Fibroblast of villous mesenchyme (primary cell): ENCODE measurements at regions not wholly inside any gene's neighbourhood (a gene's known extent, or its start where the extent isn't known, plus 50 kb on each side); places are given as distances from the start of the nearest gene placed in this dataset.

Source experiments
- DNase-seq: peaks from one replicate; pipeline ENCODE4 v3.0.0-alpha.2; 2010; ENCODE audit warnings: low read depth
- H3K4me3 ChIP-seq: 2 replicates; pipeline ENCODE4 v1.5.1; 2011; ENCODE audit warnings: low read depth, mild to moderate bottlenecking, low read length
- CTCF ChIP-seq: IDR thresholded peaks from 2 replicates; pipeline ENCODE4 v1.5.1; 2012; ENCODE audit warnings: low read depth, mild to moderate bottlenecking, low read length; ENCODE audit not compliant: insufficient read depth

DNA sequence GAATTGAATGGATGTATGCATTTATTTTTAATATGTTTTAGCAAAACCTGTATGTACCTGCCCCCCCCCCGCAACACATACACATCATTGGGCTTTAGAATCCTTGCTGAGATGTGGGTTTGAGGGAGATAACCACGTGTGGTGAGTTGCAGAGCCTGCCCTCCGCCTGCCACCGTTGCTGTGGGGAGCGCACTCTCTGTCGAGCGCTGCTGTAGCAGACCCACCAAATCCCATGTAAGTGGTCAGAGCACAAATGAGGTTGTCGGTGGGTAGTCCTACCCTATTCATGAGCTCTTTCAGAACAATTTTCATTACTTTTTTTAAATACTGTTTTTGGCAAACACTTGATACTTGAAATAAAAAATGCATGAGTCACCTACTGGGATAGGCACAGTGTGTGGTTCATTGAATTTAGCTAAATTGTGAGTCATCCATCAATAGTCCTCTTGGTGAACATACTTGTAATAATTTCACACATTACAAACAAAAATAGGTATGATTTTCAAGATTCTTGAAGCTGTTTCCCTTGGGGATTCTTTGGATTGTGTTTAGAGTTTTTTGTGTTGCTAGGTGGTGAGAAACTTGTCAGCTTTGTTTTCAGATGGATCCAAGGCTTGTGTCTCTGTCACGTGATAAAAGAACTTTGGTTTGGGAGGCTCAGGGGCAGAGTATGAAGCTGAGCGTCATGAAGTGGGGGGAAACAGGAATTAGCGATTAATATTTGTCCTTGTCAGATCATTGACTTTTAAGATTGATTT is 107.6 kb downstream of the PTCSC3 start:
- no peak for DNase-seq
- no peak overlapping the region for H3K4me3 ChIP-seq
- TF ChIP-seq CTCF: no peak

GRCh38 chr14:36067428-36068187 is 108.9 kb downstream of the PTCSC3 start:
- no peak for TF ChIP-seq CTCF
- H3K4me3 ChIP-seq: no peak overlapping the region
- DNase-seq: no peak

- TF ChIP-seq CTCF: no peak
- no peak overlapping the region for H3K4me3 ChIP-seq
- DNase-seq: no peak
These were observed 109.9 kb downstream of the PTCSC3 start for GRCh38 chr14:36066636-36067035.

GRCh38 chr14:36065831-36066230 is 110.7 kb downstream of the PTCSC3 start:
- no peak overlapping the region for H3K4me3 ChIP-seq
- no peak for DNase-seq
- TF ChIP-seq CTCF: no peak

DNA sequence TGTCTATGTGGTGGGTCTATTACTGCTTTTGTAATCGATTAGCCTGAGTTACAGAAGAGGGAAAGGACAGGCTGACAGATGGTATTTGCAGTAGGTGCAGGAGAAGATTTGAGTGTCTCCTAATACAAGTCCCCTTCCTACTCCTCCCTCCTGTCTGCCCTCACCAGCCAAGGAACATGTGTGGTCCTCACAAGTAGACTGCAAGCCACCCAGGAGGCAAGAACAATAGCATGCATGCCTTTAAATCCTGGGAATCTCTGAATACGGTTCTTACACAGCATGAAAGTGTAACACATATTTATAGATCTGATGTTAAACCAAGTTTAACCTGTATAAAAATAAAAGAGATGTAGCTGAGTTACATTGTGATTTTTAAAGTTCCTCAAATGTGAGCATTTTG is 117.0 kb downstream of the PTCSC3 start:
- DNase-seq: no peak
- no peak for TF ChIP-seq CTCF
- no peak overlapping the region for H3K4me3 ChIP-seq

- DNase-seq: no peak
- TF ChIP-seq CTCF: no peak
- no peak overlapping the region for H3K4me3 ChIP-seq
These were observed 118.9 kb downstream of the PTCSC3 start for GRCh38 chr14:36057452-36058116.
